Caco-2 (cell line): ENCODE measurements at regions not wholly inside any gene's neighbourhood (a gene's known extent, or its start where the extent isn't known, plus 50 kb on each side); places are given as distances from the start of the nearest gene placed in this dataset.

Experiments
- BruUV-seq: library from RNA; stranded (reverse); fragments of 400-500 nt; replicated peaks from 2 replicates; lab custom pipeline; 2021; lab: Mats Ljungman, UMichigan
- CTCF ChIA-PET: fragments of 300-600 bp; sonication (Branson Sonifier 250); formaldehyde crosslinking; loops from one replicate; lab custom pipeline; 2022; ENCODE audit warnings: antibody characterized with exemption; lab: Charles Lee
- POLR2A ChIA-PET: fragments of 300-600 bp; sonication (Branson Sonifier 250); formaldehyde crosslinking; loops from one replicate; lab custom pipeline; 2022; ENCODE audit warnings: antibody characterized with exemption; lab: Charles Lee
- DNase-seq, 2 experiments: peaks; one replicate each; pipeline versions ENCODE4 v3.0.0 to v3.0.0-alpha.2; 2020 to 2022
- H3K27me3 ChIP-seq: replicated peaks from 2 replicates; pipeline ENCODE4 v1.6.0; 2011; ENCODE audit warnings: low read length; ENCODE audit not compliant: control insufficient read depth, insufficient read depth
- H3K36me3 ChIP-seq: 2 replicates; pipeline ENCODE4 v1.5.1; 2011; ENCODE audit warnings: low read length; ENCODE audit not compliant: control insufficient read depth, insufficient read depth
- H3K4me1 ChIP-seq: fragments of 250-450 bp; sonication (Bioruptor Pico); 2 replicates; pipeline ENCODE4 v1.5.1; 2020; ENCODE audit warnings: mild to moderate bottlenecking
- H3K4me3 ChIP-seq: 2 replicates; pipeline ENCODE4 v1.5.1; 2011; ENCODE audit warnings: low read depth, mild to moderate bottlenecking, control low read depth, low read length
- H3K9me3 ChIP-seq: fragments of 250-450 bp; sonication (Bioruptor Pico); 2 replicates; pipeline ENCODE4 v1.5.1; 2020; ENCODE audit warnings: mild to moderate bottlenecking, moderate library complexity
- H3K27ac Mint-ChIP-seq: one replicate; pipeline ENCODE4 v1.8.0; 2022; ENCODE audit warnings: mixed read lengths; ENCODE audit not compliant: unreplicated experiment
- H3K27me3 Mint-ChIP-seq: one replicate; pipeline ENCODE4 v1.8.0; 2022; ENCODE audit warnings: mixed read lengths; ENCODE audit not compliant: insufficient read depth, unreplicated experiment
- H3K36me3 Mint-ChIP-seq: one replicate; pipeline ENCODE4 v1.8.0; 2022; ENCODE audit warnings: mild to moderate bottlenecking, mixed read lengths; ENCODE audit not compliant: insufficient read depth, unreplicated experiment
- H3K4me1 Mint-ChIP-seq: one replicate; pipeline ENCODE4 v1.8.0; 2022; ENCODE audit warnings: low read depth, mixed read lengths; ENCODE audit not compliant: unreplicated experiment
- H3K4me3 Mint-ChIP-seq: one replicate; pipeline ENCODE4 v1.8.0; 2022; ENCODE audit warnings: mild to moderate bottlenecking, moderate library complexity, mixed read lengths; ENCODE audit not compliant: unreplicated experiment
- H3K9me3 Mint-ChIP-seq: one replicate; pipeline ENCODE4 v1.8.0; 2022; ENCODE audit warnings: mixed read lengths; ENCODE audit not compliant: unreplicated experiment
- intact Hi-C: fragments of 100-400 bp; cut with micrococcal nuclease; formaldehyde crosslinking; loops from one replicate; pipeline ENCODE4 v1.10.0; 2022; ENCODE audit not compliant: unreplicated experiment
- TF ChIP-seq, protein P1 (sequence below), 2 experiments: fragments of 200-600 bp in 1 of 2; IDR thresholded peaks; 1 replicate in 1 of 2; 2 replicates in 1 of 2; pipeline versions ENCODE4 v1.5.1 to v1.8.0; 2011 to 2022; ENCODE audit warnings: antibody characterized with exemption in 1 of 2, control low read depth in 1 of 2, inconsistent platforms in 1 of 2, low read depth in 1 of 2, low read length in 1 of 2, mild to moderate bottlenecking in 1 of 2, moderate library complexity in 1 of 2; ENCODE audit not compliant: insufficient read depth in 1 of 2, severe bottlenecking in 1 of 2, unreplicated experiment in 1 of 2

DNA sequence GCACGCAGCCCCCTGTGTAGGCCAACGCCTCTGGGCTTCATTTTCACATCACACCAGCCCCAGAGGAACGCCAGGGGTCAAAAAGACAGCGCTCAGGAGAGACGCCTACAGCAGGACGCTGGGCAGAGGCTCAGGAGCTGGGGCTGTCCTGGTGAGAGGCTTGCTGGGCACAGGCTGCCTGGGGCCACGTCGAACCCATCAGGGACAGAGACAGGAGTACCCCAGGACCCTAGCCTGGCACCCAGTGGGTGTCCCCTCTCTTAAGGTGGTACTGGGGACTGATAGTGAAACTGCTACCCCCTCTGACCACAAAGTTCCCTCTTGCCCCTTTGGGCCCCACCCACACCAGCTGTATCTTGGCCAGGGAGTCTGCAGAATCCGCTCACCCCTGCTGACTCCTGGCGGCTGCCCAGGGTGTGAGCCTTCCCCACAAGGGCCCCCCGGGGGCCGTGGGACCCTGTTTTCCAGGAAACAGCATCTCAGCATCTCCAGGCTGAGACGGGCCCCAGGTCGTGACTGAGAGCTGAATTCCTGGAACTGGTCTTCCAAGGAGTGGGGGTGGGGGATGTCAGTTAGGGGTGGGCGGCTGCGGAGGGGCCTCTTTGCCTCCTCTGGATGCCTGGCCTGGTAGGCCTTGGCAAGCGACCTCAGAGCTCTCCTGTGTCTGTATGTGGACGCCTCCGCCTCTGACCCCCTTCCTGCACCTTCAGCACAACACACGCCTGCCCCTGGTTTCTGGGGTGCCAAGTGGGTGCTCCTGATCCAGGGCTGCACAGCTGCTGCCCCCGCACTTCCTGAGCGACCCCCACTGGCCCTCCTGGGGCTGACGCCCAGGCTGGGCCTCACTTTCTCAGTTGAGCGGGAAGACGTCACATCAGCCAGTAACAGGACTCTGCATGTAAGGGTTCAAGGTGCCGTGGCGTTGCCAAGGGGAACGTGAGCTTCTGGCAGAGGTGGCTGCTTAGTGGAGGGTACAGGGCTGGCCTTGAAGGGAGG lies 321.9 kb upstream of the RTL1 start:
- H3K4me1 Mint-ChIP-seq: no peaks in the 10 kb centered on the region
- H3K36me3 ChIP-seq: no peaks in the 10 kb centered on the region
- DNase-seq: peak in 1 of 2 experiments; percentile 19
- no peaks in the 10 kb centered on the region for H3K4me1 ChIP-seq
- TF ChIP-seq, protein P1, sequence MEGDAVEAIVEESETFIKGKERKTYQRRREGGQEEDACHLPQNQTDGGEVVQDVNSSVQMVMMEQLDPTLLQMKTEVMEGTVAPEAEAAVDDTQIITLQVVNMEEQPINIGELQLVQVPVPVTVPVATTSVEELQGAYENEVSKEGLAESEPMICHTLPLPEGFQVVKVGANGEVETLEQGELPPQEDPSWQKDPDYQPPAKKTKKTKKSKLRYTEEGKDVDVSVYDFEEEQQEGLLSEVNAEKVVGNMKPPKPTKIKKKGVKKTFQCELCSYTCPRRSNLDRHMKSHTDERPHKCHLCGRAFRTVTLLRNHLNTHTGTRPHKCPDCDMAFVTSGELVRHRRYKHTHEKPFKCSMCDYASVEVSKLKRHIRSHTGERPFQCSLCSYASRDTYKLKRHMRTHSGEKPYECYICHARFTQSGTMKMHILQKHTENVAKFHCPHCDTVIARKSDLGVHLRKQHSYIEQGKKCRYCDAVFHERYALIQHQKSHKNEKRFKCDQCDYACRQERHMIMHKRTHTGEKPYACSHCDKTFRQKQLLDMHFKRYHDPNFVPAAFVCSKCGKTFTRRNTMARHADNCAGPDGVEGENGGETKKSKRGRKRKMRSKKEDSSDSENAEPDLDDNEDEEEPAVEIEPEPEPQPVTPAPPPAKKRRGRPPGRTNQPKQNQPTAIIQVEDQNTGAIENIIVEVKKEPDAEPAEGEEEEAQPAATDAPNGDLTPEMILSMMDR (IDR thresholded peaks at IDR 0.05; ENCODE audit: insufficient read depth in 1 of 2, low read depth in 1 of 2, low read length in 1 of 2, severe bottlenecking in 1 of 2, unreplicated experiment in 1 of 2): no peak
- intact Hi-C loops: no loop called here
- no TSS peak for BruUV-seq
- no peaks in the 10 kb centered on the region for H3K27me3 ChIP-seq
- H3K27ac Mint-ChIP-seq: no peak overlapping the region
- no peak overlapping the region for H3K4me3 ChIP-seq
- ChIA-PET POLR2A (no interaction called here), CTCF (no interaction called here)
- H3K4me3 Mint-ChIP-seq: no peak overlapping the region
- H3K9me3 ChIP-seq: no peaks in the 10 kb centered on the region
- H3K36me3 Mint-ChIP-seq: no peaks in the 10 kb centered on the region
- no peaks in the 10 kb centered on the region for H3K9me3 Mint-ChIP-seq
- no peaks in the 10 kb centered on the region for H3K27me3 Mint-ChIP-seq

DNA sequence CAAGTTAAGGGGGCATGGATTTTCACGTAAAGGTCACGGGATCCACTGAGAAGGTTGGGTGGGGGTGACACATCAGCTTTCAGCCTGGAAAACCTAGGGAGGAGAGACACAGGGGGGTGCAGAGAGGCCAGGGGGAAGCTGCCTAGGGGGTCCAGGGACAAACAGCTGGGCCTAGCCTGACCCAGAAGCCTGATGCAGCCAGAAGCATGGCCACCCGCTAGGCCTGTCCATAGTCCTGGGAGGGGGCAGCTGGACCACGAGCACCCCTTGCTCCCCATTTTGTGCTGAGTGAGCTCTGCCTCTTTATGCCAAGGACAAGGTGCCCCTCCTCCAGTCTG lies 322.7 kb upstream of the RTL1 start:
- Mint-ChIP-seq H3K27me3 (no peaks in the 10 kb centered on the region), H3K27ac (no peak overlapping the region), H3K4me1 (no peaks in the 10 kb centered on the region), H3K36me3 (no peaks in the 10 kb centered on the region), H3K9me3 (no peaks in the 10 kb centered on the region), H3K4me3 (no peak overlapping the region)
- TF ChIP-seq, protein P1 (IDR thresholded peaks at IDR 0.05; ENCODE audit: insufficient read depth in 1 of 2, low read depth in 1 of 2, low read length in 1 of 2, severe bottlenecking in 1 of 2, unreplicated experiment in 1 of 2): no peak
- BruUV-seq: no TSS peak
- intact Hi-C loops: no loop called here
- Histone ChIP-seq H3K4me3 (no peak overlapping the region), H3K36me3 (no peaks in the 10 kb centered on the region), H3K9me3 (no peaks in the 10 kb centered on the region), H3K27me3 (no peaks in the 10 kb centered on the region), H3K4me1 (no peaks in the 10 kb centered on the region)
- CTCF ChIA-PET: no interaction called here
- POLR2A ChIA-PET: no interaction called here
- no peak for DNase-seq

DNA sequence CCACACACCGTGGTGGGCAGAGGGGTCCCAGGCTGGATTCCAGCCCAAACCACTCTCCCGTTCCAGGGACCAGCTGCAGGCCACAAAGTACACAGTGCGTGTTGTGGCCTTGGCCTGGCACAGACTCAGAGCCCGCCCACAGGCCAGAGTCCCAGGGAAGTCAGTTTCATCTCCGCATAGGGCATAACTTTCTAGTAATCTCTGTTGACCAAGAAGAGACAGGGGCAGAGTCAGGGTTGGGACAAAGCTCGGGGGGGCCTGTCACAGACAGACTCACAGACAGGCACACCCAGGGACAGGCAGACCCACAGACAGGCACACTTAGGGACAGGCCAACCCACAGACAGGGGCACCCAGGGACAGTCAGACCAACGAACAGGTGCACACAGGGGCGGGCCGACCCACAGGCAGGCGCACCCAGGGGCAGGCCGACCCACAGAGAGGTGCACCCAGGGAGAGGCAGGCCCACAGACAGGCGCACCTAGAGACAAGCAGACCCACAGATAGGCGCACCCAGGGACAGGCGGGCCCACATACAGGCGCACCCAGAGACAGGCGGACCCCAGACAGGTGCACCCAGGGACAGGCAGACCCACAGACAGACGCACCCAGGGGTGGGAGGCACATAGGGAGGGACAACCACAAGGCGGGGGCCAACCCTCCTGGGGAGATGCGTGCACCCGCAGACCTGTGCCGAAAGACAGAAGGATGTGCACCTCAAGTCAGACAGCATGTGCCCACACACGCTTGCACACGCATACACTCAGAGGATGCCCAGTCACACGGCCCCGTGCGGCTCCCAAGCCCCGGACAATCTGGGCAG lies 323.3 kb upstream of the RTL1 start:
- no peaks in the 10 kb centered on the region for H3K36me3 ChIP-seq
- no peaks in the 10 kb centered on the region for H3K9me3 ChIP-seq
- H3K4me3 Mint-ChIP-seq: no peak overlapping the region
- no peaks in the 10 kb centered on the region for H3K27me3 ChIP-seq
- no peak overlapping the region for H3K27ac Mint-ChIP-seq
- no peaks in the 10 kb centered on the region for H3K36me3 Mint-ChIP-seq
- CTCF ChIA-PET: no interaction called here
- BruUV-seq: no TSS peak
- H3K27me3 Mint-ChIP-seq: no peaks in the 10 kb centered on the region
- intact Hi-C loops: no loop called here
- peak in 1 of 2 experiments; percentile 20 for DNase-seq
- POLR2A ChIA-PET: no interaction called here
- TF ChIP-seq, protein P1 (IDR thresholded peaks at IDR 0.05; ENCODE audit: insufficient read depth in 1 of 2, low read depth in 1 of 2, low read length in 1 of 2, severe bottlenecking in 1 of 2, unreplicated experiment in 1 of 2): no peak
- H3K4me3 ChIP-seq: no peak overlapping the region
- H3K4me1 ChIP-seq: no peaks in the 10 kb centered on the region
- H3K4me1 Mint-ChIP-seq: no peaks in the 10 kb centered on the region
- H3K9me3 Mint-ChIP-seq: no peaks in the 10 kb centered on the region
